ENCODE measurements at regions not wholly inside any gene's neighbourhood (a gene's known extent, or its start where the extent isn't known, plus 50 kb on each side); places are given as distances from the start of the nearest gene placed in this dataset.

- no peak for TF ChIP-seq POLR2A (IDR thresholded peaks at IDR 0.05; ENCODE audit: extremely low read depth, insufficient read length)
- TF ChIP-seq, protein P1, sequence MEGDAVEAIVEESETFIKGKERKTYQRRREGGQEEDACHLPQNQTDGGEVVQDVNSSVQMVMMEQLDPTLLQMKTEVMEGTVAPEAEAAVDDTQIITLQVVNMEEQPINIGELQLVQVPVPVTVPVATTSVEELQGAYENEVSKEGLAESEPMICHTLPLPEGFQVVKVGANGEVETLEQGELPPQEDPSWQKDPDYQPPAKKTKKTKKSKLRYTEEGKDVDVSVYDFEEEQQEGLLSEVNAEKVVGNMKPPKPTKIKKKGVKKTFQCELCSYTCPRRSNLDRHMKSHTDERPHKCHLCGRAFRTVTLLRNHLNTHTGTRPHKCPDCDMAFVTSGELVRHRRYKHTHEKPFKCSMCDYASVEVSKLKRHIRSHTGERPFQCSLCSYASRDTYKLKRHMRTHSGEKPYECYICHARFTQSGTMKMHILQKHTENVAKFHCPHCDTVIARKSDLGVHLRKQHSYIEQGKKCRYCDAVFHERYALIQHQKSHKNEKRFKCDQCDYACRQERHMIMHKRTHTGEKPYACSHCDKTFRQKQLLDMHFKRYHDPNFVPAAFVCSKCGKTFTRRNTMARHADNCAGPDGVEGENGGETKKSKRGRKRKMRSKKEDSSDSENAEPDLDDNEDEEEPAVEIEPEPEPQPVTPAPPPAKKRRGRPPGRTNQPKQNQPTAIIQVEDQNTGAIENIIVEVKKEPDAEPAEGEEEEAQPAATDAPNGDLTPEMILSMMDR (IDR thresholded peaks at IDR 0.05; ENCODE audit: low read depth, low read length): no peak
Measured at GRCh38 chr3:20769430-20769829, 583.4 kb upstream of the SGO1 start.

All from NB4 (cell line).